HG03039 (cell line): ENCODE measurements at regions not wholly inside any gene's neighbourhood (a gene's known extent, or its start where the extent isn't known, plus 50 kb on each side); places are given as distances from the start of the nearest gene placed in this dataset.

Experiments
- ATAC-seq: cut with Tn5 transposase; IDR thresholded peaks from one replicate; pipeline ENCODE4 v1.9.1; 2021; ENCODE audit warnings: mild to moderate bottlenecking, moderate library complexity; ENCODE audit not compliant: unreplicated experiment

DNA sequence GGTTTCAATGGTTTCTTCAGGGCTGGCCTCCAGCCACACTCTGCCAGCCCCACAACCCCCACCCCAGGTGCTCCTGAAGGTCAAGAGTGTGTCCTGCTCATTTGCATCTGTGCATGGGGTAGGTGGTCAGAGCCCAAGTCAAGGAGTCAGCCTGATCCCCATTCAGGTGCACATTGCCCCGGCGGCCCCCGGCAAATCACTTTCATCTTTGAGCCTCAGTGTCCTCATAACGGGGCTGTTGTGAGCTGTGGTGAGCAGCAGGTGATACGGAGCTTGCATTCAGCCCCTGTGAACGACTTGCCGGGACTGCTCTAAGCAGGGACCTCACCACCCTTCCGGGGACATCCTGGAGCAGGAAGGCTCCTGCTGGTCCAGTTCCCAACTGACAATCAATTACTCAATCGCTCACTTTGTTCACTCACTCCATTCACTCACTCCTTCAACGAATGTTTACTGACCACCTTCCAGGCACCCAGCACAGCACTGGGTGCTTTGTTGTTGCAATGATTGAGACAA is 93.2 kb upstream of the CPEB4 start:
- no peak for ATAC-seq

DNA sequence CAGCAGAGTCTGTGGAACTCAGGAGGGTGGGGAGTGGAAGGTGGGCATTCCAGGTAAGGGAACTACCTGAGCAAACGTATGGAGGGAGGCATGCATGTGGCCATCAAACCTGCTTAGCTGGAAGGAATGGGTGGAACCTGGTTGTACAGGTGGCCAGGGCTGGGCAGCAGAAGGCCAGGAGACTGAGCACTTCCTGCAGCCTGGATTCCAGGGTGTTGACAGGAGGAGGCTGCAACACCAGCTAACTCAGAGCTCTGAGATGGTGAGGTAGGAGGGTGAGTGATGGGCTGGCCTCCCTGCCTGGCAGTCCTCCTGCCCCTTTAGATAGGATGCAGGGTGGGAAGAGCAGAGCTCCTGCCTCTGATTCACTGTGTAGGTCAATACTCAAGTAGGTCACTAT is 92.5 kb upstream of the CPEB4 start:
- ATAC-seq = no peak

DNA sequence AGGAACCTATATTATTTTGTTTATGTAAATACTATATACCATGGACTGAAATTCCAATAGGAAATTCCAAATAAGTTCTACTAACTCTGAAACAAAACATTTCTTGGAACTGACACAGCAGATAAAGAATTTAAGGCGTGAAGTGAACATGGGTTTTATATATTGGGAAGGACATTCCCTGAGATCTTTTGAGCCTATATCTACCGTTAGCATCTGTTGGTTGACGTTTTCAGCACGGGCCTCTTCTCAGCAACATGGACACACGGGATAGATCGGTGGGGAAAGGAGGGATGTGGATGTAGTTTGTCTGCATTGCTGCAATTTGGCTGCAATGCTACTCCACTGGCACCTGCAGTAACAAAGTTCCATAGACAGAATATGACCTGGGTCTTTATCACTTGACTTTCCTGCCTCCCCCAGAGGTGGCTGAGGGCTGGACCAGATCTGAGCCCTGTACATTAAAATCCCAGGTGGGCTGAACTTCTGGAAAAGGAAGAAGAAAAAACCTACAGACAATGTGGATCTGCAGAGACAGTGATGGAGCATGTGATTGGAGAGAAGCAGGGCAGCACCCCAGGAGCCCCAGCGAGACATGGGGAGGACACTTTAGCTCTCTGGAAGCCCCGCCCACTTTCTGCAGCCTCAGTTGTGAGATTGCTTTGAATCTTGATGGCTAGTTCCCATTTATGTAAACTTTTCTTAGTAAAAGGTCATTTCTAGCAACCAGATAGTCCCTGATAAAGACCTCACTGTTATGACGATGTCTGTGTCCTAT is 91.2 kb upstream of the CPEB4 start:
- ATAC-seq = no peak

DNA sequence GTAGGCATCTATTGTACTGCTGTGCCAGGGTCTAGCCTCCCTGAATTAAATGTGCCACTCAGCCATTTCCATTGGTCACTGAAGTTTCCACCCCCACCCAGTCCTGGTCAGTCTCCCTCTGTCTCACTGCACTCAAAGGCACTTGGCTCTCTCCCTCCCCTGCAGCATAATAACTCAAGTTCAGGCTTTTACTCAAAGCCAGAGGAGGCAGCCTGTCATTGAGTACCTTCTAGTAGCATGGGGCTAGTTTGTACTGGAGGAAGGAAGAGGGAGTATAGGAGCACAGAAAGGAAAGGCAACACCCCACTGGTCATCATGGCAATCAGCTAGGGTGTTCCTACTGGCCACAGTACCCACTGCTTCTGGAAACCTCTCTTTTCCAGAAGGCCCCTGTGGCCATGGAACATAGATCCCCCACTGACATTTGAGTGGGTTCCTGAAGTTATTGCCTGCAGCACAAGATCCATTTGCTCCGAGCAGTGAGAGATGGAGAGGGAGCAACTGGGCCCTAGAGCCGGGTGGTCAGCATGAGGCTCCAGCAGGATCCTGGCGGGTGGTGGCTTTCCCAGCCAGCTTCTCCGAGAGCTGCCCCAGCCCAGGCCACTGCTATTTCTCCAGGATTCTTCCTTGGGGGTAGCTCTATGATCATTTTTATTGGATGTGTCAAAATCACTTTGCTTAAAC is 89.9 kb upstream of the CPEB4 start:
- no peak for ATAC-seq

DNA sequence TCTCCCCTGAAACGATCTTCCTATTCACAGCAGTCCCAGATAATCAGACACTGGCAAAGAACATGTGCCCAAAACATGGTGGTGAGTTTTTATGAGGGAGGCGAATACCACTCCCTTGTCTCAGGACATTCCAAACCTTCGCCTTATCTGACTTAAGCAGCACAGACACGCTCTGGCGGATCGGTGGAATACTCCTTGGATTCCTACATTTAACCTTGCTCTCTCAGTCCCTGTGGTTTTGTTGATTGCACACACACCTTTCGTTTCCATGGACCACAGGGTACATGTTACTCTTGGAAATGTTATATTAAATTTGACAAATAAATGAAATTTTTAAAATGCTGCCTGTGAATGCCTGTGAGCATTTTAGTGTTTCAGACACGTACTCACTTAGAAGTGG is 87.8 kb upstream of the CPEB4 start:
- ATAC-seq = no peak

DNA sequence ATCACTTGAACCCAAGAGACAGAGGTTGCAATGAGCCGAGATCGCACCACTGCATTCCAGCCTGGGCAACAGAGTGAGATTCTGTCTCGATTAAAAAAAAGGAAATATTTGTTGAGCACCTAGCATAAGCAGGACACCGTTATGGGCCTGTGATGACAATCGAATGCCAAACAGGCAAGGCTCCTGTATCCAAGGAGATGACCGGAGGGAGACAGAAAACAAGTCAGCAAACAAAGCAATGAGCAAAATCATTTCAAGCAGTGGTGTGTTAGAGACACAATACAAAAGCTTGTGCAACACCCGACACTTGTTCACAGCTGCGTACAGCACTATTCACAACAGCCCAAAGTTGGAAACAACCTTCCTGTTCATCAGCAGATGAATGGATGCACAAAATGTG is 87.1 kb upstream of the CPEB4 start:
- no peak for ATAC-seq

DNA sequence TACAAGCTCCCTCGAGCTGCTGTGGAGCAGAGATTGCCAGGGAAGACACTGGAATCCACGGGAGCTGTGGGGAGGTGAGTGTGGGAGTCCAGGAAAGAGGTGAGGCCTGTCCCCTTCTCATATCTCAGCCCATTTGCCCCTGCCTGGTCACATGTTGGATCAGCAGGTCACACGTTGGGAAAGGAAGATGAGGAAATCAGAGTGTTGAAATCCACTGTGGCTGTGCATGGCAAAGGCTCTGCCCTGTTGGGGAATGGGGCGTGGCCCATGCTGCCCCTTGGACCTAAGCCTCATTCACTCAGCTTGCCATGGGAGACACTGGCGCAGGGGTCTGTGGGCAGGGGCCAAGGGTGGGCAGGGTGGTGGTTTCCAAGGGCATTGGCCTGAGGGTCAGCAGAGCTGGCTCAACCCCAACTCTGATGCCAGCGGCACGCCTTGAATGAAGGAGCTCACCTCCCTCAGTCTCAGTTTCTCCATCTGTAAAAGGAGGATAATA is 85.4 kb upstream of the CPEB4 start:
- no peak for ATAC-seq

DNA sequence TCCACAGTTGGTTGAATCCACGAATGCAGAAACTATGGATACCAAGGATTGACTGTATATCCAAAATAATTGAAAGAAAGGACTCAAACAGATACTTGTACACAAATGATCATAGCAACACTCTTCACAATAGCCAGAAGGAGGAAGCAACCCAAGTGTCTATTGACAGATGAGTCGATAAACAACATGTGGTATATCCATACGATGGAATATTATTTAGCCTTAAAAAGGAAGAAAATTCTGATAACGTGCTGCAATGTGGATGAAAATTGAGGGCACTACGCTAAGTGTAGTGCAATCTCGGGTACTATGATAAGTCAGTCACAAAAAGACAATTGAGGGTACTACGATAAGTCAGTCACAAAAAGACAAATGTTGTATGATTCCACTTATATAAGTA is 83.6 kb upstream of the CPEB4 start:
- ATAC-seq = no peak

DNA sequence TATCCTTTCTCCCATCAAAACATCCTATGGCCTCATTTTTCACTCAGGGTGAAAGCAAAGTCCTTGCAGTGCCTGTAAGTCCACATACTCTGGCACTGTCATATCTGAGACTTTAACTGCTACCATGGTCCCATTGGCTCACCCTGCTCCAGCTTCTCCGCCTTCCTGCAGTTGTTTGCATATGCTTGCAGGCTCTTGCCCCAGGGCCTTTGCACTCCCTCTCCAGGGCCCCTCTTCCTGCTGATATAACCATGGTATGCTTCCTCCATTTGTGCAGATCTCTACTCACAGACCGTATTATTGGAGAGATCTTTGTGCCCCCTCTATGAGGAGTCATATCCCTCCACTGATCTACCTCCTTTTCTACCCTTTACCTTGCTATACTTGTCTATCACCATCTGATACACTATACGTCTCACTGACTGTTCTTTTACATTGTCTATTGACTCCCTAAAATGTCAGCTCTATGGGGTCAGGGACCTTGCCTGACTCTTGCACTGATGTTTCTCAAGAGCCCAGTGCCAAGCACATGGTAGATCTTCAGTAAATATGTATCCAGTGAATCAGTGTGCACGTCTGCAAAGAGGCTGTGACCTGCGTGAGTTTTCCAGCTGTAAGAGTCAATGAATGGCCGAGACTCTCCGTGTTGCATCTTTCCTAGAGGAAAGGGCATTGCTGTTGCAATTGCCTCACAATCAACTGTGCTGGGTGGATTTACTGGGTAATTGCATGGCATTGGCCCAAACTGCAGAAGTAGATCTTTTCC is 81.7 kb upstream of the CPEB4 start:
- no peak for ATAC-seq

DNA sequence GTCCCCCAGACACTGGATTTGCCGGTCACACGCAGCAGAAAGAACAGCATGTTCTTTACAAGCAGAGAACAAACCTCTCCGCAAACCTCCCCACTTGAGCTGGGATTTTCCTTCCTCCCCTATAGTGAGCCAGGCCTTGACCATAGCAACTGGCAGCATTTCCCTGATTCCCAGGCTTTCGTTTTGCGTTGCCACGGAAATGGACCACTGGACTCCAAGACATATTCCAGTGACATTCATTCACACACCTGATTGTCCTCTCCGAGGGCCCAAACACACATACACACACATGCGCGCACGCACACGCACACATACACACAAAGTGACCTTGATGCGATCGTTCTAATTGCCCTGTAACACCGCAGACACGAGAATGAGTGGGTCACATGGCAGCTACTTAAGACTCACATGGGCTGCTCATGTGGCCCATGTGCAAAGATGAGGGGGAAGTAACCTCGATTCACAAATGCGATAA is 80.9 kb upstream of the CPEB4 start:
- no peak for ATAC-seq

DNA sequence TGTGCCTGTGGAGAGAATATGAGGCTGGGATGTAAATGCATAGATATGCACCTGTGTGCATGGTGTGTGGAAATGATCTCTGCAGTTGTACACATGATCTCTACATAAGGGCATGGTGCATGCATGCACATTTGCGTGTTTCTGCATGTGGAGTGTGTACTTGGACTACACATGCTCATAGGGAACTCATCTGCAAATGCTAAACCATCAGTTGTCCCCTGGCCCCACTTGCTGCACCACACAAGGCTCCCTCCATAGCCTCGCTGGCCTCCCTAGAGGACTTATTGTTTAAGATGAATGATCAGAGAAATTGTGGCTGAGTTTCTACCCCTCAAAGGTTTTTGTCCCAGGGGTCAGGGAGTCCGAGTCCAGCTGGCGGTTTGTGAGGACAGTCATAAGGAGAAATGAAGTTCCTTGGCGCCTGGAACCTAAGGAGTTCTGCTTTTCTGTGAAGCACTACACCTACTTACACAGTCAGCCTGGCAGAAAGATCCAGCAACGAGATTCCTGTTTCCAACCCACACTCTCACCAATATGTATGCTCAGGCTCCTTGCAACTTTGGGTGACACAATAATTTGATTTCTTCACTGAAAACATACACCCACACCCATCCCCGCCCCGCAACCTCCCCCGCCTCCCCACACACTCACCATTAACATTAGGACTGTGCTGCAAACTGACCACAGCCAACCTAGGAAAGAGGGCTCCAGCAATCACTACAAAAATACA is 79.9 kb upstream of the CPEB4 start:
- ATAC-seq = no peak

DNA sequence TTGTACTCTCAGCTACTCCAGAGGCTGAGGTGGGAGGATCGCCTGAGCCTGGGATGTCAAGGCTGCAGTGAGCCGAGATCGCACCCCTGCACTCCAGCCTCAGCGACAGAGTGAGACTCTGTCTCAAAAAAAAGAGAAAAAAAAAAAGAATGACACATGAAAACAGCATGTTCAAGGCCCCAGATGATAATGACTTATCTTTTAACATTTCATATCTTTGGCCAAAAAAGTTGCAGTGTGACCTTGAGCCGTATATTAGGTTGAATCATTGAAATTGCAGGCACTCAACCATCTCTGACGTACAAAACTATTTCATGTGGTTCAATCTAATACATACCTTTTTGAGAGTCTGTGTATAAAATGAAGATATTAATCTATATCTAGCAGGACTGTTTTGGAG is 79.1 kb upstream of the CPEB4 start:
- ATAC-seq = no peak

DNA sequence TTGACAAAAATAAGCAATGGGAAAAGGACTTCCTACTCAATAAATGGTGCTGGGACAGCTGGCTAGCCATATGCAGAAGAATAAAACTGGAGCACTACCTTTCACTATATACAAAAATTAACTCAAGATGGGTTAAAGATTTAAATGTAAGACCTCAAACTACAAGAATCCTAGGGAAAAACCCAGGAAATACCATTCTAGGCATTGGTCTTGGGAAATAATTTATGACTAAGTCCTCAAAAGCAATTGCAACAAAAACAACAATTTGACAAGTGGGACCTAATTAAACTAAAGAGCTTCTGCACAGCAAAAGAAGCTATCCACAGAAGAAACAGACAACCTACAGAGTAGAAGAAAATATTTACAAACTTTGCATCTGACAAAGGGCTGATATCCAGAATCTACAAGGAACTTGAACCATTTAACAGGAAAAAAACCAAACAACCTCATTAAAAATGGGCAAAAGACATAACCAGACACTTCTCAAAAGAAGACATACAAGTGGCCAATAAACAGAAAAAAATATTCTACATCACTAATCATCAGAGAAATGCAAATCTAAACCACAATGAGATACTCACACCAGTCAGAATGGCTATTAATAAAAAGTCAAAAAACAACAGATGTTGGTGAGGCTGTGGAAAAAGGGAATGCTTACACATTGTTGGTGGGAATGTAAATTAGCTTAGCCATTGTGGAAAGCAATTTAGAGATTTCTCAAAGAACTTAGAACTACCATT is 75.2 kb upstream of the CPEB4 start:
- no peak for ATAC-seq

DNA sequence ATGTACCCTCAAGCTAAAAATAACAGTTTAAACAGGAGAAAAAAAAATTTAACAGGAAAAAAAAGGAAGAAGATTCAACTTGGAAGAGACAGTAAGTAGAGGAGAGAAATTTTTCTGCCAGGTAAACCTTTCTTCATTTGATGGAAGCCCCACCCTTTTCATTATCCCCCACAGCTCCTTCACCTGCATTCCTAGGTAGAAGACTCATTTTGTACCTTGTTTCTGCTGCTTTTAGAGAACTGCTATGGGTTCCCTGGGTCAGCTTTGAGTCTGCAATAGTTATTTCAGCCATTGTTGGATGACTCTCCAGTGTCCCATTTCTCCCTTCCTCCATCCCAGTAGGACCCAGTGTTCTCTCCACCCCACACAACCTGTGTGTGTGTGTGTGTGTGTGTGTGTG is 74.1 kb upstream of the CPEB4 start:
- ATAC-seq = no peak

DNA sequence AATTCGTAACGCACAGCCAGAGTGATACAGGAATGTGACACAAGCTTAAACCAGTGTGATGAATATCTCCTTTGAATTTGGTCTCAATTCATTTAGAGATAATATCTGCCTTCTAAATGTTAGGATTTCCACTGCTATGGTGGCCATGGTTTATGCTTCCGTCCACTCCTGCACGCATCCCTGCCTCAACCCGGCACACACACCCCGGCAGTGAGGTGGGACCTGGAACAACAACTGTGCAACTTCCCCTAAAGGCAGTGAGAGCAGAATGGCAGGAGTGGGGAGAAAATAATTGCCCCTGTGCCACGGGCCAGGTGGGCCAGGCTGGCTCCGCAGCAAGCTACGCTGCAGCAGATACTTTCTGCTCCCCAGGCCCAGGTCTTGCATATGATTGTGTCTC is 72.6 kb upstream of the CPEB4 start:
- ATAC-seq = no peak

DNA sequence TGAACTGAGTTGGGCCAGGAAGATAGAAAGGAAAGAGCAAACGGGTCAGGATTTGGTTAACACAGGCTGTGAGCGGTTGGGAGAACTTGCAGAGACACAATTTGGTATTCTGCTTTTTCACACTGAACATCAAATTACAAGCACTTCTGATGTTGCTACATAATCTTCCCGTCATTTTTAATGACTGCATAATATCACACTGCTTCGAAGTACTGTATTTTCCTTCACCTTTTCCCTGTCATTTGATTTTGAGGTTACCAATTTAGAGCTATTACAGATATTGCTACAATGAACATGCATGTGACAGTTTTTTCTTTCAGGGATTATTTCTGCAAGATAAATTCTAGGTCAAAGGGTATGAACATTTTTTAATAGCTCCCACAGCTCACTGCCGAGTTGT is 71.4 kb upstream of the CPEB4 start:
- no peak for ATAC-seq

DNA sequence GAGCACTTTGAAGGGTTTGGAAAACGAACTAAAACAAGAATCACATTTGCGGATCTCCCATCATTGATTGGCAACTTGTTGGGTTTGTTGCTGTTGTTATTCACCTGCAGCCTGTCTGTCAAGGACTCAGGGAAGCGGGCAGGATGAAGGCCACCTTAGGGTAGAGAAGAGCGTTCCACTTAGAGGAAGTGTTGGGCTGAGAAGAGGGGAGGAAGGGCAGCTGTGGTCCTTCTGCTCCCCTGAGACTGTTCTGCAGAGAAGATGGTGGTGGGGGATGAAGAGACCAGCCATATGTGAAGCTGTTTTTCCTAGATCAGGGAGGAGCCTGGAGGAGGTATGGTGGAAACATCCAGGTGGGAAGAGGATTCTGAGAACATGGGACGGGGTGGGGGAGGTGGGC is 70.6 kb upstream of the CPEB4 start:
- no peak for ATAC-seq

DNA sequence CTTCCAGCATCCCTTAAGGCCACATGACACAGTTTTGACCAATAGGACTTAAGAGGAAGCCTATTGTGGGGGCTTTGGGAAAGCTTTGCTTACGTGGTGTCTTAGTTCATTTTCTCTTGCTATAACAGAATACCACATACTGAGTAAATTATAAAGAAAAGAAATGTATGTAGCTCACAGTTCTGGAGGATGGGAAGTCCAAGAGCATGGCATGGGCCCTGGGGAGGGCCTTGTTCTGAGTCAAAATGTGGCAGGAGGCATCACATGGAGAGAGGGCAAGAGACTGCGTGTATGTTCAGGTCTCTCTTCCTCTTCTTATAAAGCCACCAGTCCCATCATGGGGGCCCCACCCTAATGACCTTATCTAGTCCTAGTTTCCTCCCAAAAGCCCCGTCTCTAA is 68.6 kb upstream of the CPEB4 start:
- ATAC-seq = no peak

DNA sequence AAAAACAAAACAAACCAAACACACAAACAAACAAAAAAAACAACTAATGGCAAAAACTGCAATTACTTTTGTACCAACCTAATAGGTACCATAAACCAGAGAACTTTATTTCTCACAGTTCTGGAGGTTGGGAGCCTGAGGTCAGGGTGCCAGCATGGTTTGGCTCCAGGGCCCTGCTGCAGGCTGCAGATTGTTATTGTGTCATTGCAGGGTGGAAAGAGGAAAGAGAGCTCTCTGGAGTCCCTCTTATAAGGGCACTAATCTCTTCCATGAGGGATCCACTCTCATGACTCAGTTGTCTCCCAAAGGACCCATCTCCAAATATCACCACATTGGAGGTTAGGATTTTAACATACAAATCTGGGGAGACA is 64.9 kb upstream of the CPEB4 start:
- no peak for ATAC-seq
